H9 (cell line): ENCODE measurements at regions not wholly inside any gene's neighbourhood (a gene's known extent, or its start where the extent isn't known, plus 50 kb on each side); places are given as distances from the start of the nearest gene placed in this dataset.

Source experiments
- DNase-seq: peaks from one replicate; pipeline ENCODE4 v3.0.0-alpha.2; 2017
- H2AFZ ChIP-seq: one replicate; pipeline ENCODE4 v1.6.1; 2013; ENCODE audit warnings: mild to moderate bottlenecking, low read length, control low read depth, moderate library complexity
- H2AK5ac ChIP-seq: 2 replicates; pipeline ENCODE4 v1.6.1; 2013; ENCODE audit warnings: low read length, control low read depth, mixed read lengths; ENCODE audit not compliant: insufficient read length
- H2BK120ac ChIP-seq: one replicate; pipeline ENCODE4 v1.6.1; 2013; ENCODE audit warnings: low read depth, mild to moderate bottlenecking, low read length, control low read depth, inconsistent platforms; ENCODE audit not compliant: poor library complexity, severe bottlenecking
- H2BK12ac ChIP-seq: 2 replicates; pipeline ENCODE4 v1.6.1; 2013; ENCODE audit warnings: low read length, control low read depth, mixed read lengths, low read depth; ENCODE audit not compliant: insufficient read length
- H2BK15ac ChIP-seq: 2 replicates; pipeline ENCODE4 v1.6.1; 2013; ENCODE audit warnings: low read depth, low read length, control low read depth
- H2BK20ac ChIP-seq: one replicate; pipeline ENCODE4 v1.6.1; 2013; ENCODE audit warnings: low read depth, mild to moderate bottlenecking, low read length, control low read depth, inconsistent platforms; ENCODE audit not compliant: poor library complexity, severe bottlenecking
- H2BK5ac ChIP-seq: 2 replicates; pipeline ENCODE4 v1.6.1; 2013; ENCODE audit warnings: low read length, control low read depth, mixed read lengths; ENCODE audit not compliant: insufficient read length
- H3K14ac ChIP-seq: 2 replicates; pipeline ENCODE4 v1.6.1; 2013; ENCODE audit warnings: low read length, control low read depth; ENCODE audit not compliant: insufficient read depth
- H3K18ac ChIP-seq: 2 replicates; pipeline ENCODE4 v1.6.1; 2013; ENCODE audit warnings: low read depth, mild to moderate bottlenecking, mixed read lengths, low read length, control low read depth; ENCODE audit not compliant: insufficient read length
- H3K23ac ChIP-seq: 2 replicates; pipeline ENCODE4 v1.6.1; 2013; ENCODE audit warnings: low read length, control low read depth, mixed read lengths, low read depth; ENCODE audit not compliant: insufficient read length
- H3K23me2 ChIP-seq: 2 replicates; pipeline ENCODE4 v1.6.1; 2013; ENCODE audit warnings: low read depth, mild to moderate bottlenecking, mixed read lengths, low read length, control low read depth; ENCODE audit not compliant: insufficient read length, poor library complexity, severe bottlenecking
- H3K27ac ChIP-seq: 2 replicates; pipeline ENCODE4 v1.5.1; 2013; ENCODE audit warnings: low read length, control low read depth, mixed read lengths, low read depth; ENCODE audit not compliant: insufficient read length
- H3K27me3 ChIP-seq: 2 replicates; pipeline ENCODE4 v1.6.1; 2013; ENCODE audit warnings: low read length, control low read depth, inconsistent platforms; ENCODE audit not compliant: insufficient read depth
- H3K4ac ChIP-seq: 2 replicates; pipeline ENCODE4 v1.6.1; 2013; ENCODE audit warnings: low read depth, mild to moderate bottlenecking, control low read depth, inconsistent platforms, low read length, moderate library complexity
- H3K4me1 ChIP-seq: 2 replicates; pipeline ENCODE4 v1.6.1; 2013; ENCODE audit warnings: low read length, control low read depth, inconsistent platforms; ENCODE audit not compliant: insufficient read depth
- H3K4me2 ChIP-seq: 2 replicates; pipeline ENCODE4 v1.6.1; 2013; ENCODE audit warnings: low read length, control low read depth, mixed read lengths; ENCODE audit not compliant: insufficient read length, insufficient read depth
- H3K56ac ChIP-seq: 2 replicates; pipeline ENCODE4 v1.6.1; 2013; ENCODE audit warnings: low read depth, mild to moderate bottlenecking, mixed read lengths, low read length, control low read depth; ENCODE audit not compliant: insufficient read length
- H3K79me1 ChIP-seq: 2 replicates; pipeline ENCODE4 v1.6.1; 2013; ENCODE audit warnings: low read depth, mild to moderate bottlenecking, moderate library complexity, low read length, control low read depth, inconsistent platforms; ENCODE audit not compliant: insufficient read depth, poor library complexity, severe bottlenecking
- H3K79me2 ChIP-seq: 2 replicates; pipeline ENCODE4 v1.6.1; 2013; ENCODE audit warnings: low read length, control low read depth, inconsistent platforms; ENCODE audit not compliant: insufficient read depth
- H3K9ac ChIP-seq: 2 replicates; pipeline ENCODE4 v1.6.1; 2013; ENCODE audit warnings: low read length, control low read depth, mixed read lengths; ENCODE audit not compliant: insufficient read length; ENCODE audit errors: extremely low read depth
- H3K9me3 ChIP-seq: one replicate; pipeline ENCODE4 v1.6.1; 2013; ENCODE audit warnings: low read depth, low read length, inconsistent platforms; ENCODE audit not compliant: control insufficient read depth
- H3T11ph ChIP-seq: one replicate; pipeline ENCODE4 v1.6.1; 2013; ENCODE audit warnings: mild to moderate bottlenecking, low read length, control low read depth, inconsistent platforms
- H4K20me1 ChIP-seq: one replicate; pipeline ENCODE4 v1.6.1; 2013; ENCODE audit not compliant: control insufficient read depth, insufficient read length, insufficient read depth
- H4K5ac ChIP-seq: 2 replicates; pipeline ENCODE4 v1.6.1; 2013; ENCODE audit warnings: low read depth, mild to moderate bottlenecking, mixed read lengths, low read length, control low read depth; ENCODE audit not compliant: insufficient read length
- H4K8ac ChIP-seq: replicated peaks from 2 replicates; pipeline ENCODE4 v1.6.1; 2013; ENCODE audit warnings: low read length, control low read depth, mixed read lengths, low read depth; ENCODE audit not compliant: insufficient read length
- H4K91ac ChIP-seq: 2 replicates; pipeline ENCODE4 v1.6.1; 2013; ENCODE audit warnings: low read depth, mild to moderate bottlenecking, moderate library complexity, mixed read lengths, low read length, control low read depth; ENCODE audit not compliant: insufficient read length
- H3K27ac Mint-ChIP-seq, 3 experiments: 2 replicates in 2 of 3; 3 replicates in 1 of 3; pipeline ENCODE4 v1.8.0; 2020 to 2021; ENCODE audit warnings: mixed read lengths in 3 of 3, mild to moderate bottlenecking in 1 of 3, moderate library complexity in 1 of 3
- H3K27me3 Mint-ChIP-seq: 2 replicates; pipeline ENCODE4 v1.8.0; 2021; ENCODE audit warnings: low read depth, mild to moderate bottlenecking, moderate library complexity, mixed read lengths
- H3K36me3 Mint-ChIP-seq, 3 experiments: 2 replicates in 2 of 3; 3 replicates in 1 of 3; pipeline ENCODE4 v1.8.0; 2020 to 2021; ENCODE audit warnings: low read depth in 3 of 3, mixed read lengths in 3 of 3; ENCODE audit not compliant: insufficient read depth in 1 of 3
- H3K4me1 Mint-ChIP-seq, 2 experiments: 2 replicates each; pipeline ENCODE4 v1.8.0; 2020; ENCODE audit warnings: mixed read lengths in 2 of 2
- H3K4me3 Mint-ChIP-seq, 2 experiments: 2 replicates in 1 of 2; 3 replicates in 1 of 2; pipeline ENCODE4 v1.8.0; 2020 to 2021; ENCODE audit warnings: mild to moderate bottlenecking in 2 of 2, mixed read lengths in 2 of 2, moderate library complexity in 1 of 2
- H3K9me3 Mint-ChIP-seq, 2 experiments: 2 replicates in 1 of 2; 3 replicates in 1 of 2; pipeline ENCODE4 v1.8.0; 2020; ENCODE audit warnings: mild to moderate bottlenecking in 2 of 2, mixed read lengths in 2 of 2, moderate library complexity in 1 of 2
- CTCF ChIP-seq: fragments of 200-600 bp; sonication (generic); conservative IDR thresholded peaks from 3 replicates; pipeline ENCODE4 v1.8.0; 2021; ENCODE audit warnings: antibody characterized with exemption, mild to moderate bottlenecking
- WGBS: extraction: QIAGEN DNeasy Blood & Tissue Kit; methylation state at CpG from one replicate; pipeline ENCODE4 v1.1.7; 2013; ENCODE audit warnings: missing lambda C conversion rate, low lambda C conversion rate, mixed read lengths; ENCODE audit not compliant: insufficient read length; ENCODE audit errors: extremely low coverage; 5-methylcytosine and 5-hydroxymethylcytosine counted together

GRCh38 chr5:159774476-159775031, 141.7 kb upstream of the ADRA1B start:
- Histone ChIP-seq H3K18ac (peak overlapping the region; percentile 32), H3K4me2 (no peak overlapping the region)
- no peak overlapping the region for H3K4me3 Mint-ChIP-seq

More at GRCh38 chr5:159774476-159775031, 141.7 kb upstream of the ADRA1B start:
- H3T11ph ChIP-seq = no peak overlapping the region
- H3K4me1 Mint-ChIP-seq = peaks cover 23 to 24% of the 10 kb centered on the region in 2 experiments
- no peak overlapping the region for H3K56ac ChIP-seq
- H4K91ac ChIP-seq = no peak overlapping the region
- H2BK12ac ChIP-seq = no peak overlapping the region
- H3K9ac ChIP-seq = no peak overlapping the region
- no peak overlapping the region for H2BK5ac ChIP-seq
- H3K27ac Mint-ChIP-seq = peak overlapping the region; percentile 3 to 50 (median 22); a peak in 3 of 7 replicates
- peaks cover 6% of the 10 kb centered on the region for H3K23me2 ChIP-seq
- H4K8ac ChIP-seq = no peak overlapping the region
- H4K20me1 ChIP-seq = no peaks in the 10 kb centered on the region
- no peak overlapping the region for H4K5ac ChIP-seq
- H3K79me1 ChIP-seq = no peaks in the 10 kb centered on the region
- no peak overlapping the region for H2BK15ac ChIP-seq
- H3K79me2 ChIP-seq = no peaks in the 10 kb centered on the region
- no peaks in the 10 kb centered on the region; a peak in 1 of 7 replicates for H3K36me3 Mint-ChIP-seq
- H3K4me1 ChIP-seq = no peaks in the 10 kb centered on the region; the same call in 1 of the 2 replicates
- no peak overlapping the region for H2AK5ac ChIP-seq
- H3K14ac ChIP-seq = no peak overlapping the region
- peak; percentile 37; the same call in 2 of the 3 replicates for TF ChIP-seq CTCF
- no peak overlapping the region for H3K27ac ChIP-seq
- H3K27me3 Mint-ChIP-seq = peaks cover 14% of the 10 kb centered on the region
- no peak overlapping the region for H3K23ac ChIP-seq
- H3K27me3 ChIP-seq = no peaks in the 10 kb centered on the region
- H3K9me3 ChIP-seq = no peaks in the 10 kb centered on the region
- H2BK120ac ChIP-seq = no peak overlapping the region
- WGBS = no CpG with 5 or more reads among the region's 9 CpGs
- DNase-seq = peak; percentile 82
- no peak overlapping the region for H2BK20ac ChIP-seq
- H2AFZ ChIP-seq = no peak overlapping the region
- H3K9me3 Mint-ChIP-seq = no peaks in the 10 kb centered on the region; a peak in 2 of 5 replicates
- no peak overlapping the region for H3K4ac ChIP-seq
